ENCODE measurements at regions not wholly inside any gene's neighbourhood (a gene's known extent, or its start where the extent isn't known, plus 50 kb on each side); places are given as distances from the start of the nearest gene placed in this dataset.

DNA sequence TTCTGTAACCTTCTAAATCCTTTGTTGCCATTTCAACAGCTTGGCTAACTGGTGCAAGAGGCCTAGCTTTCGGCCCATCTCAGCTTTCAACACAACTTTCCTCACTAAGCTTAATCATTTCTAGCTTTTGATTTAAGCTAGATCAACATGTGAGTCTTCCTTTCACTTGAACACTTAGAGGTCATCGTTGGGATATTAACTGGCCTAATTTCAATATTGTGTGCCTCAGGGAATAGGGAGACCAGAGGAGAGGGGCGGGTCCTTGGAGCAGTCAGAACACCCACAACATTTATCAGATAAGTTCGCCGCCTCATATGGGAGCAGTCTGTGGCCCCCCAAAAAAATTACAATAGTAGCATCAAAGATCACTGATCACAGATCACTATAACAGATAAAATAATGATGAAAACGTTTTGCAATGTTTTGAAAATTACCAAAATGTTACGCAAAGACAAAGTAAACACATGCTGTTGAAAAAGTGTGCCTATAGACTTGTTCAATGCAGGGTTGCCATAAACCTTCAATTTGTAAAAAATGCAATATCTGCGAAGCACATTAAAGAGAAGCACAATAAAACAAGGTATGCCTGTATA is 66.8 kb upstream of the PCSK1 start:
- CTCF ChIA-PET, result no interaction called here

DNA sequence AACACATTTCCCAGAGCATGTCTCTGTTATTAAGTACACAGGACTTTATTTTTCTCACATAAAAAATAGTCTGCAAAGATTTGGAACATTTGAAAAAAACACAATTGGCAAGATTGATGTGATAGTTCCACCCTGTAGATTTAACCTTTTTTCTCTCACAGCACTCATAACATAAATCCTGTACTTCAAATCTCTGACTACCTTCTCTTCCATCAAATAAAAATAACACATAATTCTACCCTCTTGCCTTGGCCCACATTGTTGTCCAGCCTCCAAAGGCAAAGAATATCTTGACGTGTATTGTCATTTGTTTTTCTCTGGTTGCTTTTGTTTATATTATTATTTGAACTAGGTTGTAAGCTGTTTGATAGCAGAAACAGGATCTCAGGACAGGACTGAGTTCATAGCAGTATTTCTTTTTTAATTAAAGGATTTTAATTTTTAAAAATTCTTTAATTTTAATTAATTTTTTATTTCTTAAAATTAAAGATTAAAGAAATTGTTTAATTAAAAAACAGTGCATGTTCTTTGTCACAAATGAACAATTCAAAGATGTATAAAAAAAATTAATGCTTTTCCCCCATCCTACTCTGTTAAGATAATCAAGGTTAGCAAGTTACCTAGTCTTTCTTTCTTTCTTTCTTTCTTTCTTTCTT is 69.1 kb upstream of the PCSK1 start:
- no peaks in the 10 kb centered on the region for H4K20me1 ChIP-seq (ENCODE audit: insufficient read depth)
- no peak overlapping the region for H3K4me2 ChIP-seq
- no peak for DNase-seq
- H3K4me1 ChIP-seq (replicated peaks; ENCODE audit: insufficient read depth), result no peaks in the 10 kb centered on the region
- H3K9me2 ChIP-seq (ENCODE audit: insufficient read depth), result no peaks in the 10 kb centered on the region
- no peaks in the 10 kb centered on the region for H3K79me2 ChIP-seq (ENCODE audit: low read depth)
- no peaks in the 10 kb centered on the region for H3K9me3 ChIP-seq (ENCODE audit: insufficient read depth, low read depth)
- TF ChIP-seq EZH2 (IDR thresholded peaks at IDR 0.05; ENCODE audit: low read depth), result no peak
- TF ChIP-seq, protein P1, sequence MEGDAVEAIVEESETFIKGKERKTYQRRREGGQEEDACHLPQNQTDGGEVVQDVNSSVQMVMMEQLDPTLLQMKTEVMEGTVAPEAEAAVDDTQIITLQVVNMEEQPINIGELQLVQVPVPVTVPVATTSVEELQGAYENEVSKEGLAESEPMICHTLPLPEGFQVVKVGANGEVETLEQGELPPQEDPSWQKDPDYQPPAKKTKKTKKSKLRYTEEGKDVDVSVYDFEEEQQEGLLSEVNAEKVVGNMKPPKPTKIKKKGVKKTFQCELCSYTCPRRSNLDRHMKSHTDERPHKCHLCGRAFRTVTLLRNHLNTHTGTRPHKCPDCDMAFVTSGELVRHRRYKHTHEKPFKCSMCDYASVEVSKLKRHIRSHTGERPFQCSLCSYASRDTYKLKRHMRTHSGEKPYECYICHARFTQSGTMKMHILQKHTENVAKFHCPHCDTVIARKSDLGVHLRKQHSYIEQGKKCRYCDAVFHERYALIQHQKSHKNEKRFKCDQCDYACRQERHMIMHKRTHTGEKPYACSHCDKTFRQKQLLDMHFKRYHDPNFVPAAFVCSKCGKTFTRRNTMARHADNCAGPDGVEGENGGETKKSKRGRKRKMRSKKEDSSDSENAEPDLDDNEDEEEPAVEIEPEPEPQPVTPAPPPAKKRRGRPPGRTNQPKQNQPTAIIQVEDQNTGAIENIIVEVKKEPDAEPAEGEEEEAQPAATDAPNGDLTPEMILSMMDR (conservative IDR thresholded peaks at IDR 0.05), result no peak
- H3K36me3 ChIP-seq (ENCODE audit: low read depth), result no peaks in the 10 kb centered on the region
- no peaks in the 10 kb centered on the region for H3K27me3 ChIP-seq (ENCODE audit: insufficient read depth, low read depth)
- H2AFZ ChIP-seq, result no peak overlapping the region
- POLR2A ChIA-PET (ENCODE audit: unreplicated experiment), result no interaction called here
- no peak overlapping the region for H3K4me3 ChIP-seq
- no TSS peak for BruUV-seq (replicated peaks)
- intact Hi-C loops (cut with micrococcal nuclease; ENCODE audit: unreplicated experiment), result no loop called here
- CTCF ChIA-PET, result no interaction called here
- no peaks in the 10 kb centered on the region for H3F3A ChIP-seq (ENCODE audit: insufficient read depth, low read depth)
- H3K27ac ChIP-seq, result no peak overlapping the region

More for the DNA sequence above, 66.8 kb upstream of the PCSK1 start:
- Histone ChIP-seq H3K27me3 (ENCODE audit: insufficient read depth, low read depth) (no peaks in the 10 kb centered on the region), H3K79me2 (ENCODE audit: low read depth) (no peaks in the 10 kb centered on the region), H3F3A (ENCODE audit: insufficient read depth, low read depth) (no peaks in the 10 kb centered on the region), H2AFZ (no peak overlapping the region), H3K4me2 (no peak overlapping the region), H3K9me2 (ENCODE audit: insufficient read depth) (no peaks in the 10 kb centered on the region), H3K27ac (no peak overlapping the region), H3K9me3 (ENCODE audit: insufficient read depth, low read depth) (no peaks in the 10 kb centered on the region), H4K20me1 (ENCODE audit: insufficient read depth) (no peaks in the 10 kb centered on the region), H3K36me3 (ENCODE audit: low read depth) (no peaks in the 10 kb centered on the region), H3K4me3 (no peak overlapping the region), H3K4me1 (replicated peaks; ENCODE audit: insufficient read depth) (no peaks in the 10 kb centered on the region)
- no peak for DNase-seq
- no TSS peak for BruUV-seq (replicated peaks)
- TF ChIP-seq, protein P1 (conservative IDR thresholded peaks at IDR 0.05), result no peak
- TF ChIP-seq EZH2 (IDR thresholded peaks at IDR 0.05; ENCODE audit: low read depth), result no peak
- intact Hi-C loops (cut with micrococcal nuclease; ENCODE audit: unreplicated experiment), result no loop called here
- POLR2A ChIA-PET (ENCODE audit: unreplicated experiment), result no interaction called here

GRCh38 chr5:96503501-96504236 is 70.6 kb upstream of the PCSK1 start:
- TF ChIP-seq, protein P1 (conservative IDR thresholded peaks at IDR 0.05), result no peak
- TF ChIP-seq EZH2 (IDR thresholded peaks at IDR 0.05; ENCODE audit: low read depth), result no peak
- CTCF ChIA-PET, result no interaction called here

More at GRCh38 chr5:96503501-96504236, 70.6 kb upstream of the PCSK1 start:
- H3K9me2 ChIP-seq (ENCODE audit: insufficient read depth), result no peaks in the 10 kb centered on the region
- no peaks in the 10 kb centered on the region for H3F3A ChIP-seq (ENCODE audit: insufficient read depth, low read depth)
- BruUV-seq (replicated peaks), result no TSS peak
- intact Hi-C loops (cut with micrococcal nuclease; ENCODE audit: unreplicated experiment), result no loop called here
- no peak for DNase-seq
- H3K4me2 ChIP-seq, result no peak overlapping the region
- POLR2A ChIA-PET (ENCODE audit: unreplicated experiment), result no interaction called here
- no peak overlapping the region for H3K4me3 ChIP-seq
- no peaks in the 10 kb centered on the region for H3K79me2 ChIP-seq (ENCODE audit: low read depth)
- H2AFZ ChIP-seq, result no peak overlapping the region
- no peaks in the 10 kb centered on the region for H3K36me3 ChIP-seq (ENCODE audit: low read depth)
- no peaks in the 10 kb centered on the region for H4K20me1 ChIP-seq (ENCODE audit: insufficient read depth)
- H3K9me3 ChIP-seq (ENCODE audit: insufficient read depth, low read depth), result no peaks in the 10 kb centered on the region
- no peaks in the 10 kb centered on the region for H3K4me1 ChIP-seq (replicated peaks; ENCODE audit: insufficient read depth)
- H3K27me3 ChIP-seq (ENCODE audit: insufficient read depth, low read depth), result no peaks in the 10 kb centered on the region
- no peak overlapping the region for H3K27ac ChIP-seq

Data from PC-9 (cell line).